ENCODE measurements at regions not wholly inside any gene's neighbourhood (a gene's known extent, or its start where the extent isn't known, plus 50 kb on each side); places are given as distances from the start of the nearest gene placed in this dataset.
"Not testable (repeated sequence)": the region's sequence is repeated elsewhere in the genome, so short reads cannot be mapped to it uniquely, and the experiment has no call there.

- no peak for DNase-seq (ENCODE audit: low spot score)
Measured at GRCh38 chr5:174446446-174446845, 277.9 kb upstream of the MSX2 start.

DNA sequence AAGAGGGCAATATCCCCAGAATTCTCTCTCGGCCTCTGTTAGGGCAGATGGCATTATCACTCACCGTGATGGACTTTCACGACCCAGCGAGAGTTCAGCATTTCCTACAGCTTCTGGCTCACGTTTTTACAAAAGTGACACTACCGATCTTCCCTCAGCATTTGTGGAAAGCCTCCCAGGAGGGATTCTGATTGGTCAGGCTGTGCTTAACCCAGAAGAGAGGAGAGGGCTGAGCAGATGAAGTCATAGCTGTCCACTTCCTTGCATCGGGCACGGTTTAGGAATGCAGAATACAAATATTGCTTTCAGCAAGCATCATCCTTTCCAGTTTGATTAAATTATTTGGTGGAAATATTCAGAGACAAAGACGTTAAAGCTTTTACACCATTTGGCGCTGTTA, 277.4 kb upstream of the MSX2 start:
- DNase-seq (ENCODE audit: low spot score): no peak

GRCh38 chr5:174448041-174448440, 276.3 kb upstream of the MSX2 start:
- DNase-seq (ENCODE audit: low spot score): no peak

DNA sequence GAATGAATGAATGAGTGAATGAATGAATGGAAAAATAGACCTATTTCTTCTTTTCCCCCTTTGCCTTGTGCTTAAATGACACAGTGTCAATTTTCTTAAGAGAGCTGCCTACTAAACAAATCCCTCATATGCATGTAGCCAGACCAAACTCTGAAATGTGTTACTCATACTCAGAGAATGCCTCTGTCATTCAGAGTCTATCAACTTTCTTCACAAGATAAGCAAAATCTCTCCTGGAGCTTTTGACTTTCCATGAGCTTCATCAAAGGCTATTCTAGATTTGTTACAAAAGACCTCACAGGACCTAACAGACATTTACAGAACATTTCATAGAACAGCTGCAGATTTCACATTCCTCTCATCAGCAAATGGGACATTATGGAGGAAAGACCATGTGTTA, 275.7 kb upstream of the MSX2 start:
- no peak for DNase-seq (ENCODE audit: low spot score)

- no peak for DNase-seq (ENCODE audit: low spot score)
Measured at GRCh38 chr5:174453690-174454089, 270.7 kb upstream of the MSX2 start.

DNA sequence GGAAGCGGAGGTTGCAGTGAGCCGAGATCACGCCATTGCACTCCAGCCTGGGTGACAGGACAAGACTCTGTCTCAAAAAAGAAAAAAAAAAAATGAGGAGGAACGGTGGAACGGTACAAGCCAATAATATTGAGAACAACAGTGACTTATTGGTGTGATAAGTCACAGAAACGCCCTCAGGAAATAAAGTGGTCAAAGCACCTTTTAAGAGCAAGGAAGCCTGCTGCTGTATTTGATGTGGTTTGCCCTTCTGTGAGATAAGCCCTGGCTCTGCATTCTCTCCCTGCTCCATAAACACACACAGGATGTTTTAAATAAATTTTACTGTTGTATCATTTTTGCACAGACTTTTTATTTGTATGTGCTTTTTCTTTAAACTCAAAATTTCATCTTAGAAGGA, 269.9 kb upstream of the MSX2 start:
- peak; percentile 54 for DNase-seq (ENCODE audit: low spot score)

- DNase-seq (ENCODE audit: low spot score): no peak
Measured at GRCh38 chr5:174454890-174455289, 269.5 kb upstream of the MSX2 start.

- DNase-seq (ENCODE audit: low spot score): no peak
Measured at GRCh38 chr5:174455301-174455700, 269.1 kb upstream of the MSX2 start.

GRCh38 chr5:174457141-174457678, 267.2 kb upstream of the MSX2 start:
- no peak for DNase-seq (ENCODE audit: low spot score)

GRCh38 chr5:174459071-174459702, 265.2 kb upstream of the MSX2 start:
- DNase-seq (ENCODE audit: low spot score): no peak

- DNase-seq (ENCODE audit: low spot score): no peak
Measured at GRCh38 chr5:174459832-174460448, 264.4 kb upstream of the MSX2 start.

DNA sequence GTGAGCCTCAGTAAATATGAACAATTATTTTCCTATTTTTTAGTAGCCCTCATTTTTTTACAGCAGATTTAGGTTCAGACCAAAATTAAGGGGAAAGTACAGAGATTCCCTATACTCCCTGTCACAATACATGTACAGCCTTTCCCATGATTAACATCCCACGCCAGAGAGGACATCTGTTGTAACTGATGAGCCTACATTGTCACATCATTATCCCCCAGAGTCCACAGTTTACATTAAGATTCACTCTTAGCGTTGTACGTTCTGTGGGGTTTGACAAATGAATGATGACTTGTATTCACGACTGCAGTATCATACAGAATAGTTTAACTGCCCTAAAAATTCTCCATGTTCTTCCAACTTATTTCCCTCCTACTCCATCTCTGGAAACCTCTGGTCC, 262.3 kb upstream of the MSX2 start:
- DNase-seq (ENCODE audit: low spot score): no peak

GRCh38 chr5:174464504-174465165, 259.7 kb upstream of the MSX2 start:
- no peak for DNase-seq (ENCODE audit: low spot score)

DNA sequence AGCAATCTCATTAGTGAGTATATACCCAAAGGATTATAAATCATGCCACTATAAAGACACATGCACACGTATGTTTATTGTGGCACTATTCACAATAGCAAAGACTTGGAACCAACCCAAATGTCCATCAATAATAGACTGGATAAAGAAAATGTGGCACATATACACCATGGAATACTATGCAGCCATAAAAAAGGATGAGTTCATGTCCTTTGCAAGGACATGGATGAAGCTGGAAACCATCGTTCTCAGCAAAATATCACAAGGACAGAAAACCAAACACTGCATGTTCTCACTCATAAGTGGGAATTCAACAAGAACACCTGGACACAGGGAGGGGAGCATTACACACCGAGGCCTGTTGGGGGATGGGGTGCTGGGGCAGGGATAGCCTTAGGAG, 252.9 kb upstream of the MSX2 start:
- DNase-seq (ENCODE audit: low spot score): not testable (repeated sequence)

- no peak for DNase-seq (ENCODE audit: low spot score)
Measured at GRCh38 chr5:174472956-174473355, 251.4 kb upstream of the MSX2 start.

DNA sequence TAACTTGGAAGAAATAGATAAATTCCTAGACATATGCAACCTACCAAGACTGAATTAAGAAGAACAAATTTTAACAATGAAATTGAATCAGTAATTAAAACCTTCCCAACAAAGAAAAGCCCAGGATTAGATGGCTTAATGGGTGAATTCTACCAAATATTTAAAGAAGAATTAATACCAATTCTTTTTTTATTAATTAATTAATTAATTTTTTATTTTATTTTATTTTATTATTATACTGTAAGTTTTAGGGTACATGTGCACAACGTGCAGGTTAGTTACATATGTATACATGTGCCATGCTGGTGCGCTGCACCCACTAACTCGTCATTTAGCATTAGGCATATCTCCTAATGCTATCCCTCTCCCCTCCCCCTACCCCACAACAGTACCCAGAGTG, 248.4 kb upstream of the MSX2 start:
- not testable (repeated sequence) for DNase-seq (ENCODE audit: low spot score)

DNA sequence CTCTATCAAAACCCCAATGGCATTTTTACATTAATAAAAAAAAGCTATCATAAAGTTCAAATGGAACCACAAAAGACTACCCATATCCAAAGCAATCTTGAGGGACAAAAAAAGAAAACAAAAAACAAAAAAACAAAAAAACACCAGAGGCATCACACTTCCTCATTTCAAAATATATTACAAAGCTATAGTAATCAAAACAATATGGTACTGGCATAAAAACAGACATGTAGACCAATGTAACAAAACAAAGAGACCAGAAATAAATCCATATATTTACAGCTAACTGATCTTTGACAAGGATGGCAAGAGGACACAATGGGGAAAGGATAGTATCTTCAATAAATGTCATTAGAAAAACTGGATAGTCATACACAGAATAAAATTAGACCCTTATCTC, 245.1 kb upstream of the MSX2 start:
- no peak for DNase-seq (ENCODE audit: low spot score)

DNA sequence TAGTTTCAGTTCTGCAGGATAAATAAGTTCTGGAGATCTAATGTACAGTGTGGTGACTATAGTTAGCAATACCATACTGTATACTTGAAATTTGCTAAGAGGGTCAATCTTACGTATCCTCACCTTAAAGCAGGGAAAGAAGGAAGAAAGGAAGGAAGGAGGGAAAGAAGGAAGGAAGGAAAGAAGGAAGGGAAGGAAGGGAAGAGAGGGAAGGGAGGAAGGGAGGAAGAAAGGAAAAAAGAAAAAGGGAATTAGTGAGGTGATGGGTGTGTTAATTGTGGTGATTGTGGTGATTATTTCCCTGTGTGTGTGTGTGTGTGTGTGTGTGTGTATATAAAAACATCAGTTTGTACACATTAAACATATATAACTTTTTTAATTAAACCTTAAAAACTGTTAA, 242.6 kb upstream of the MSX2 start:
- no peak for DNase-seq (ENCODE audit: low spot score)

- no peak for DNase-seq (ENCODE audit: low spot score)
Measured at GRCh38 chr5:174482607-174483024, 241.8 kb upstream of the MSX2 start.

DNA sequence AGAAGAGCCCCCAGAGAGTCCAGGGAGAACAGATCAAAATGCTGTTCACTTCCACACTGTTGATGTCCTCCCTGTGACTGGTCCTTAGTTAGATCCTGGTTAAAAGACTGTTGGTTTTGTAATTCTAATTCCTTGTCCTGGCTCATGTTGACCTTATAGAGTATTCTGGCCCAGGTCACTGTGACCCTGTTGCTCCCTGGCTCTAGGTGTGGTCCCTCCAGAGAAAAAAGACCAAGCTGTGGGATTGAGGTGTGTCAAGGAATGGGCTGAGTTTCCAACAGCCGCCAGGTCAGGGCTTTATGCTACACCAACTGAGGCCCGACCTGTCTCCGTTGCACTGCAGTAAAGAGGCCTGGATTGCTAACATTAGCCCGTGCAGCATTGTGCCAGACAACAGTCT, 241.0 kb upstream of the MSX2 start:
- no peak for DNase-seq (ENCODE audit: low spot score)

GRCh38 chr5:174489215-174489614, 235.2 kb upstream of the MSX2 start:
- no peak for DNase-seq (ENCODE audit: low spot score)

DNA sequence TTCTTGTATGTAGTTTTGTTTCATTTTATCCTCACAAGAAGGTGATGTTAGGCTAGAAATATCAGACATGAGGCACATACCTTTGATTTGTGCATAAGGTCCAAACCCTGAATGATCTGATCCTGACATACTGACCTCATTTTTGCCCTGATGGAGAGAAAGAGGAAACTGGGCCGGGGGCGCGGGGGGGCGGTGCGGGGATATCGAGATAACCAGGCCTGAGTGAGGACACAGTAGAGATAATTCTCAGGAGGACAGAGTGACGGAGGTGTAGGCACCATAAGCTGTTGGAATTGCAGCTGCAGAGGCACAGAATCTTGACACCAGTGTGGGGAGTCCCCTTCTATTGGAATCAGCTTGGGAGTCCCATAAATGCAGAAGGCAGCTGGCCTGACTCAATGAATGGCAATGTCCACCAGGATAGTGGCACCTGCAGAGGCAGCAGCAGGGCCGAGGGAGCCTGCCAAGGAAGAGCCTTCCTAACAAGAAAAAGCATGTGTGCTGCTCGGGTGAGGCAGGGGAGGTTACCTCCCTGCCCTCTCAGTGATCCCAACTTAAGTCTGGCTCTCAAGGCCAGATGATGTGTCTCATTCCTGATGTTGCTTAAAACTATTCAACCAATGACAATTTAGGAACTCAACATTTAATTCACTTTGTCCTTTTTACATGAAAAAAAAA, 234.3 kb upstream of the MSX2 start:
- DNase-seq (ENCODE audit: low spot score): no peak

GRCh38 chr5:174490728-174491127, 233.7 kb upstream of the MSX2 start:
- no peak for DNase-seq (ENCODE audit: low spot score)
